IPS-18a (cell line): ENCODE measurements at regions not wholly inside any gene's neighbourhood (a gene's known extent, or its start where the extent isn't known, plus 50 kb on each side); places are given as distances from the start of the nearest gene placed in this dataset.

Experiments
- H3K27ac ChIP-seq: one replicate; pipeline ENCODE4 v1.5.1; 2013; ENCODE audit warnings: low read length
- H3K27me3 ChIP-seq: one replicate; pipeline ENCODE4 v1.6.1; 2013; ENCODE audit warnings: mild to moderate bottlenecking, low read length; ENCODE audit not compliant: control insufficient read depth, insufficient read depth
- H3K36me3 ChIP-seq: one replicate; pipeline ENCODE4 v1.6.1; 2013; ENCODE audit warnings: low read depth, low read length; ENCODE audit not compliant: control insufficient read depth
- H3K4me1 ChIP-seq: one replicate; pipeline ENCODE4 v1.6.1; 2013; ENCODE audit warnings: low read depth, low read length; ENCODE audit not compliant: control insufficient read depth
- H3K4me3 ChIP-seq: one replicate; pipeline ENCODE4 v1.5.1; 2013; ENCODE audit warnings: low read length
- H3K9ac ChIP-seq: one replicate; pipeline ENCODE4 v1.6.1; 2013; ENCODE audit warnings: mild to moderate bottlenecking, low read length, moderate library complexity
- H3K9me3 ChIP-seq: one replicate; pipeline ENCODE4 v1.6.1; 2013; ENCODE audit warnings: low read depth, low read length; ENCODE audit not compliant: control insufficient read depth

GRCh38 chr2:41703123-41703522 lies 344.7 kb upstream of the PKDCC start:
- Histone ChIP-seq H3K9ac (no peak overlapping the region), H3K36me3 (no peaks in the 10 kb centered on the region), H3K4me3 (no peak overlapping the region), H3K4me1 (peaks cover 7% of the 10 kb centered on the region), H3K9me3 (no peaks in the 10 kb centered on the region), H3K27ac (no peak overlapping the region), H3K27me3 (no peaks in the 10 kb centered on the region)

- H3K27ac ChIP-seq = no peak overlapping the region
- H3K36me3 ChIP-seq = no peaks in the 10 kb centered on the region
- no peak overlapping the region for H3K9ac ChIP-seq
- H3K4me1 ChIP-seq = no peaks in the 10 kb centered on the region
- H3K9me3 ChIP-seq = no peaks in the 10 kb centered on the region
- H3K4me3 ChIP-seq = no peak overlapping the region
- no peaks in the 10 kb centered on the region for H3K27me3 ChIP-seq
Measured at GRCh38 chr2:41705634-41706033, 342.2 kb upstream of the PKDCC start.

GRCh38 chr2:41706286-41706685 lies 341.5 kb upstream of the PKDCC start:
- Histone ChIP-seq H3K36me3 (no peaks in the 10 kb centered on the region), H3K9me3 (no peaks in the 10 kb centered on the region), H3K4me1 (no peaks in the 10 kb centered on the region), H3K27me3 (no peaks in the 10 kb centered on the region), H3K27ac (no peak overlapping the region), H3K4me3 (no peak overlapping the region), H3K9ac (no peak overlapping the region)

- Histone ChIP-seq H3K27ac (no peak overlapping the region), H3K9me3 (no peaks in the 10 kb centered on the region), H3K36me3 (no peaks in the 10 kb centered on the region), H3K9ac (no peak overlapping the region), H3K4me3 (no peak overlapping the region), H3K27me3 (no peaks in the 10 kb centered on the region), H3K4me1 (no peaks in the 10 kb centered on the region)
Measured at GRCh38 chr2:41707790-41708451, 339.9 kb upstream of the PKDCC start.

- Histone ChIP-seq H3K9me3 (no peaks in the 10 kb centered on the region), H3K9ac (no peak overlapping the region), H3K27me3 (no peaks in the 10 kb centered on the region), H3K4me3 (no peak overlapping the region), H3K27ac (no peak overlapping the region), H3K4me1 (no peaks in the 10 kb centered on the region), H3K36me3 (no peaks in the 10 kb centered on the region)
Measured at GRCh38 chr2:41709702-41710599, 337.9 kb upstream of the PKDCC start.

- Histone ChIP-seq H3K4me3 (no peak overlapping the region), H3K9ac (no peak overlapping the region), H3K4me1 (no peaks in the 10 kb centered on the region), H3K36me3 (no peaks in the 10 kb centered on the region), H3K27me3 (no peaks in the 10 kb centered on the region), H3K27ac (no peak overlapping the region), H3K9me3 (no peaks in the 10 kb centered on the region)
Measured at GRCh38 chr2:41710944-41711343, 336.9 kb upstream of the PKDCC start.

- no peak overlapping the region for H3K27ac ChIP-seq
- no peaks in the 10 kb centered on the region for H3K27me3 ChIP-seq
- H3K9me3 ChIP-seq = no peaks in the 10 kb centered on the region
- no peaks in the 10 kb centered on the region for H3K36me3 ChIP-seq
- no peak overlapping the region for H3K4me3 ChIP-seq
- H3K9ac ChIP-seq = no peak overlapping the region
- H3K4me1 ChIP-seq = no peaks in the 10 kb centered on the region
Measured at GRCh38 chr2:41711736-41712135, 336.1 kb upstream of the PKDCC start.

- Histone ChIP-seq H3K4me3 (no peak overlapping the region), H3K36me3 (no peaks in the 10 kb centered on the region), H3K27me3 (no peaks in the 10 kb centered on the region), H3K27ac (no peak overlapping the region), H3K4me1 (no peaks in the 10 kb centered on the region), H3K9ac (no peak overlapping the region), H3K9me3 (no peaks in the 10 kb centered on the region)
Measured at GRCh38 chr2:41716497-41716896, 331.3 kb upstream of the PKDCC start.

- Histone ChIP-seq H3K9me3 (no peaks in the 10 kb centered on the region), H3K4me3 (no peak overlapping the region), H3K27ac (no peak overlapping the region), H3K36me3 (no peaks in the 10 kb centered on the region), H3K27me3 (no peaks in the 10 kb centered on the region), H3K4me1 (no peaks in the 10 kb centered on the region), H3K9ac (no peak overlapping the region)
Measured at GRCh38 chr2:41717839-41718238, 330.0 kb upstream of the PKDCC start.

- H3K9ac ChIP-seq = no peak overlapping the region
- H3K9me3 ChIP-seq = no peaks in the 10 kb centered on the region
- H3K27me3 ChIP-seq = no peaks in the 10 kb centered on the region
- H3K4me3 ChIP-seq = no peak overlapping the region
- no peaks in the 10 kb centered on the region for H3K36me3 ChIP-seq
- no peaks in the 10 kb centered on the region for H3K4me1 ChIP-seq
- no peak overlapping the region for H3K27ac ChIP-seq
Measured at GRCh38 chr2:41718705-41719104, 329.1 kb upstream of the PKDCC start.

- no peaks in the 10 kb centered on the region for H3K27me3 ChIP-seq
- no peak overlapping the region for H3K27ac ChIP-seq
- H3K4me3 ChIP-seq = no peak overlapping the region
- H3K9me3 ChIP-seq = no peaks in the 10 kb centered on the region
- no peaks in the 10 kb centered on the region for H3K36me3 ChIP-seq
- no peaks in the 10 kb centered on the region for H3K4me1 ChIP-seq
- no peak overlapping the region for H3K9ac ChIP-seq
Measured at GRCh38 chr2:41719756-41720155, 328.1 kb upstream of the PKDCC start.
